Transverse colon (tissue), 4 donors: ENCODE measurements at regions not wholly inside any gene's neighbourhood (a gene's known extent, or its start where the extent isn't known, plus 50 kb on each side); places are given as distances from the start of the nearest gene placed in this dataset.

Source experiments
- POLR2A ChIP-seq: fragments of 450-650 bp; IDR thresholded peaks from one replicate; pipeline ENCODE4 v1.6.1; 2016; ENCODE audit warnings: antibody characterized with exemption, mild to moderate bottlenecking, moderate library complexity
- POLR2AphosphoS5 ChIP-seq, 3 donors: sonication (generic); formaldehyde crosslinking; IDR thresholded peaks; one replicate each; pipeline ENCODE4 v1.6.1; 2016; ENCODE audit warnings: antibody characterized with exemption in 3 of 3
- TF ChIP-seq, protein P1 (sequence below), 5 experiments: fragments of 200-600 bp in 3 of 5; fragments of 450-650 bp in 2 of 5; sonication (generic) in 3 of 5; IDR thresholded peaks; 1 replicate in 2 of 5; 2 replicates in 3 of 5; pipeline ENCODE4 v1.5.1; 2016 to 2017; ENCODE audit warnings: antibody characterized with exemption in 5 of 5, inconsistent platforms in 3 of 5, mild to moderate bottlenecking in 2 of 5, moderate library complexity in 1 of 5

- TF ChIP-seq, protein P1, sequence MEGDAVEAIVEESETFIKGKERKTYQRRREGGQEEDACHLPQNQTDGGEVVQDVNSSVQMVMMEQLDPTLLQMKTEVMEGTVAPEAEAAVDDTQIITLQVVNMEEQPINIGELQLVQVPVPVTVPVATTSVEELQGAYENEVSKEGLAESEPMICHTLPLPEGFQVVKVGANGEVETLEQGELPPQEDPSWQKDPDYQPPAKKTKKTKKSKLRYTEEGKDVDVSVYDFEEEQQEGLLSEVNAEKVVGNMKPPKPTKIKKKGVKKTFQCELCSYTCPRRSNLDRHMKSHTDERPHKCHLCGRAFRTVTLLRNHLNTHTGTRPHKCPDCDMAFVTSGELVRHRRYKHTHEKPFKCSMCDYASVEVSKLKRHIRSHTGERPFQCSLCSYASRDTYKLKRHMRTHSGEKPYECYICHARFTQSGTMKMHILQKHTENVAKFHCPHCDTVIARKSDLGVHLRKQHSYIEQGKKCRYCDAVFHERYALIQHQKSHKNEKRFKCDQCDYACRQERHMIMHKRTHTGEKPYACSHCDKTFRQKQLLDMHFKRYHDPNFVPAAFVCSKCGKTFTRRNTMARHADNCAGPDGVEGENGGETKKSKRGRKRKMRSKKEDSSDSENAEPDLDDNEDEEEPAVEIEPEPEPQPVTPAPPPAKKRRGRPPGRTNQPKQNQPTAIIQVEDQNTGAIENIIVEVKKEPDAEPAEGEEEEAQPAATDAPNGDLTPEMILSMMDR (IDR thresholded peaks at IDR 0.05): no peak
- no peak for TF ChIP-seq POLR2AphosphoS5 (IDR thresholded peaks at IDR 0.05)
- TF ChIP-seq POLR2A: no peak
Measured at GRCh38 chr11:29712616-29713015, 304.2 kb downstream of the KCNA4 start.
